ENCODE measurements at regions not wholly inside any gene's neighbourhood (a gene's known extent, or its start where the extent isn't known, plus 50 kb on each side); places are given as distances from the start of the nearest gene placed in this dataset.

GRCh38 chr9:82519332-82519731 lies 530.8 kb downstream of the SPATA31D1 start:
- no peak overlapping the region for H3K4me3 ChIP-seq (ENCODE audit: low read depth, low read length)
- no peak for TF ChIP-seq CTCF (IDR thresholded peaks at IDR 0.05; ENCODE audit: low read depth, low read length)

GRCh38 chr9:82524407-82524806 lies 535.8 kb downstream of the SPATA31D1 start:
- no peak overlapping the region for H3K4me3 ChIP-seq (ENCODE audit: low read depth, low read length)
- no peak for TF ChIP-seq CTCF (IDR thresholded peaks at IDR 0.05; ENCODE audit: low read depth, low read length)

- no peak for TF ChIP-seq CTCF (IDR thresholded peaks at IDR 0.05; ENCODE audit: low read depth, low read length)
Observed at GRCh38 chr9:82526577-82526976, 536.4 kb downstream of the RASEF start.

GRCh38 chr9:82531795-82532194 lies 531.1 kb downstream of the RASEF start:
- no peak for TF ChIP-seq CTCF (IDR thresholded peaks at IDR 0.05; ENCODE audit: low read depth, low read length)
- H3K4me3 ChIP-seq (ENCODE audit: low read depth, low read length), result no peak overlapping the region

More at GRCh38 chr9:82526577-82526976, 536.4 kb downstream of the RASEF start:
- no peak overlapping the region for H3K4me3 ChIP-seq (ENCODE audit: low read depth, low read length)

GRCh38 chr9:82532504-82533180 lies 530.3 kb downstream of the RASEF start:
- no peak for TF ChIP-seq CTCF (IDR thresholded peaks at IDR 0.05; ENCODE audit: low read depth, low read length)
- no peak overlapping the region for H3K4me3 ChIP-seq (ENCODE audit: low read depth, low read length)

- H3K4me3 ChIP-seq (ENCODE audit: low read depth, low read length), result no peak overlapping the region
- no peak for TF ChIP-seq CTCF (IDR thresholded peaks at IDR 0.05; ENCODE audit: low read depth, low read length)
Observed at GRCh38 chr9:82535432-82535998, 527.4 kb downstream of the RASEF start.

- TF ChIP-seq CTCF (IDR thresholded peaks at IDR 0.05; ENCODE audit: low read depth, low read length), result no peak
- H3K4me3 ChIP-seq (ENCODE audit: low read depth, low read length), result no peak overlapping the region
Observed at GRCh38 chr9:82538634-82539033, 524.3 kb downstream of the RASEF start.

All from WI38 (cell line).